ENCODE measurements at regions not wholly inside any gene's neighbourhood (a gene's known extent, or its start where the extent isn't known, plus 50 kb on each side); places are given as distances from the start of the nearest gene placed in this dataset.
A peak's percentile ranks its signal among the peaks of the same experiment; 100 is the strongest.

DNA sequence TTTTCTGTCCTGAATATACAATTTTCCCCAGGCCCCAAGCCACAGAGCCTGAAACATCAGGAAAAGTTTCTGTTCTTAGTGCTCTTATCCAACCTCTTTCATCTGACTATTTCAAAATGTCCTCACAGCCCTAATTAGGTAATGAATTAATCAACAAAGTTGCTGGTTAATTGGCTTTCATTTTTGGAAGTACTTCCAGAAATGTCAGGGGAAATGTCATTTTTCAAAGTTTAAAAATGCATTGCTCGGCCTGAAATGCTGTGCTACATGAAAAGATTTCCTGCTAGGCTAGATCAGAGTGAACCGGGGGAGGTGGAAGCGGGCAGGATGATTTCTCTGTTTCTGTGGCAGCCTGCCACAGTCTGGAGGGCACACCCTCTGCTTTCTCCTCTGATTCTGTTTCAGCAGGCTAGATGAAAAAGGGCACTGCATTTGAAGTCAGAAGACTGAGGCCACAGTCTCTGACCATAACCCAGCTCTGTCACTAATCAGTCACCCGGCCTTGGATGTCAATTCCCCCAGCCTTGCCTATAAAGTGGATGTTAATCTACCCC, 55.9 kb upstream of the BARX1 start:
- Mint-ChIP-seq H3K4me1 (peaks cover 6% of the 10 kb centered on the region), H3K36me3 (no peaks in the 10 kb centered on the region), H3K27me3 (peaks cover 6% of the 10 kb centered on the region), H3K27ac (no peak overlapping the region), H3K4me3 (no peak overlapping the region), H3K9me3 (no peaks in the 10 kb centered on the region)
- DNase-seq (no peak), ATAC-seq (ENCODE audit: low read depth) (peak; percentile 47)
- POLR2A ChIA-PET, result no interaction called here

DNA sequence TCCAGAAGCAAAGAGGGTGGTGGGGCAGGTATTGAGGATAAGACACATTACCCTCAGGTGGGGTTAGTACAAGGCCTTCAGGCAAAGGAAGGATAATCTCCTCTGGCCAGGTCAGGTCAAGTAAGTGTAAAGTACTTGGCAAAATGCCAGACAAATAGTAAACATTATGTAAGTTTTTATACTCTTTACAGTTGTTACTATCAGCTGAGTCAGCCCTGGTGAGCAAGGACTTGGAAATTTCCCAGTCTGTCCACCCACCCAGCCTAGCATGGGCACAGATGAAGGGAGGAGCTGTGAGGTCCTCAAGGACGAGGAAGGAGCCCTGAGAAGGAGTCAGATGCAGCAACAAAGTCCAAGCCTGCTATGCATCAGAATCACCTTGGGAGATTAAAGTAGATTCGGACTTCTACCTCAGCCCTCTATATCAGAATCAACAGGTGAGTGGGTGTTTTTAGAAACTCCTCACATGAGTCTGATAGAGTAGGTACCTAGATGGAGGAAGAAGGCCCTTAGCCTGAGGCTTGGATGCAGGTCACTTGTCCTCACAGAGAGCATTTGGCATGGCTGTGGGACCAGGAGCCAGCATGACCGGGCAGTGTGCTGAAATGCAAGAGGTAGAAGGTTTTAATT, 50.2 kb upstream of the BARX1 start:
- DNase-seq, result no peak
- peaks cover 6% of the 10 kb centered on the region for H3K27me3 Mint-ChIP-seq
- H3K4me3 Mint-ChIP-seq, result no peak overlapping the region
- no peak overlapping the region for H3K27ac Mint-ChIP-seq
- no peak for ATAC-seq (ENCODE audit: low read depth)
- no peaks in the 10 kb centered on the region for H3K36me3 Mint-ChIP-seq
- POLR2A ChIA-PET, result no interaction called here
- H3K4me1 Mint-ChIP-seq, result no peaks in the 10 kb centered on the region
- H3K9me3 Mint-ChIP-seq, result no peaks in the 10 kb centered on the region
